ENCODE measurements at regions not wholly inside any gene's neighbourhood (a gene's known extent, or its start where the extent isn't known, plus 50 kb on each side); places are given as distances from the start of the nearest gene placed in this dataset.
"Not testable (repeated sequence)": the region's sequence is repeated elsewhere in the genome, so short reads cannot be mapped to it uniquely, and the experiment has no call there.

- no peaks in the 10 kb centered on the region for H3K9me3 ChIP-seq
- no peak overlapping the region for H3K27ac ChIP-seq
- DNase-seq (ENCODE audit: low spot score in 2 of 2): no peak
- no peak for TF ChIP-seq EP300 (IDR thresholded peaks at IDR 0.05)
- H3K27me3 ChIP-seq: no peaks in the 10 kb centered on the region
- no peak overlapping the region for H3K4me3 ChIP-seq
- H3K4me1 ChIP-seq: no peaks in the 10 kb centered on the region
- 94% methylated on average over 7 of the region's 7 CpGs for WGBS
- no peaks in the 10 kb centered on the region for H3K36me3 ChIP-seq
Observed at GRCh38 chr3:24687671-24688070, 193.0 kb upstream of the THRB start.

DNA sequence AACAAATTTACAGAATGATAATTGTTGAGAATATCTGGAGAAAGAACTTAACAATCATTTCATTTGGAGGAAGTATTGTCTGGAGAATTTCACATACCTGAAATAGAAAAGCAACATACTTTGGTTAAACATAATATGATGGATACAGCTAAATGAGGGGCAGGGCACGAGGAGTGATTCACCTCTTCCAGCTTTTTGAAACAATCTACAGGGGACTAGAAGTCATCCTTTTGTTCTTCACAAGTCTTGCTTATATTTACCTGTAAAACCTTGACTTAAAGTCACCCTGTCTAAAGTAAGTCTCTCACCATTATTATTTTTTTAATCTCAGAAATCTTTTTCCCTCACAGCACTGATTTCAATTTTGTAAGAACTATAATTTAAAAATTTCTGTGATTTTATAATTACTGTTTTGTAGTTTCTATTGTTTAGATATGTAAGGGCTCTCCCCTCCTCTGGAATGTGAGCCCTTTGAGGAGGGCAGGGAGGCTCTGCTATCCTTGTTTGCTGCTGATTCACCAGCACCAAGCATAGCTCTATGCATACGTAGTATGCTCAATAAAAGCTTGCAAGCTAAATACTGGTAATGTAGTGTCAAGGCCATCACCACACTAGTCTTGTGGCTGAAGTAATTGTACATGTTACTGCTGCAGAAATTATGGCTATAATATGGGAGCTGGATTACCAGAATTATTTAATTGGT is 193.9 kb upstream of the THRB start:
- no peaks in the 10 kb centered on the region for H3K9me3 ChIP-seq
- no peaks in the 10 kb centered on the region for H3K36me3 ChIP-seq
- DNase-seq (ENCODE audit: low spot score in 2 of 2): no peak
- H3K27ac ChIP-seq: no peak overlapping the region
- WGBS: 80% methylated on average over 2 of the region's 2 CpGs
- no peaks in the 10 kb centered on the region for H3K27me3 ChIP-seq
- TF ChIP-seq POLR2A (IDR thresholded peaks at IDR 0.05): no peak
- TF ChIP-seq CTCF (IDR thresholded peaks at IDR 0.05): no peak
- no peak for TF ChIP-seq POLR2AphosphoS5 (IDR thresholded peaks at IDR 0.05)
- no peak for TF ChIP-seq EP300 (IDR thresholded peaks at IDR 0.05)
- H3K4me3 ChIP-seq: no peak overlapping the region
- no peaks in the 10 kb centered on the region for H3K4me1 ChIP-seq

- H3K27ac ChIP-seq: no peak overlapping the region
- 91% methylated on average over 3 of the region's 3 CpGs for WGBS
- no peak for TF ChIP-seq EP300 (IDR thresholded peaks at IDR 0.05)
- no peak for TF ChIP-seq POLR2A (IDR thresholded peaks at IDR 0.05)
- no peak for TF ChIP-seq POLR2AphosphoS5 (IDR thresholded peaks at IDR 0.05)
- TF ChIP-seq CTCF (IDR thresholded peaks at IDR 0.05): no peak
Observed at GRCh38 chr3:24689353-24689752, 194.7 kb upstream of the THRB start.

DNA sequence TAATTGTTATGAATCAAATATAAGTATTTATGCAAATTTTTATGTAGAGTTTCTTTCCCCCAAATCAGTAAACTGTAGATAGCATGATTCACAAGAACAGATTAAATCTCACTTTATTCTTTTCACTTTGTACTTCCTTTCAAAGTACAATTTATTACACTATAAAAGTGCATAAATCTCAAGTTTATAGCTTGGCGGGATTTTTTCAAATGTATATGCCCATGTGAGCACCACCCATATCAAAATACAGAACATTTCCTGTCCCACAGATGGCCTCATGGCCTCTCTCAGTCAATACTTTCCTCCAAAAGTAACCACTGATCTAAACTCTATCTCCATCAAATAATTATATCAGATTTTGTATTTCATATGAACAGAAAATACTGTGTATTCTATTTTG is 196.1 kb upstream of the THRB start:
- Histone ChIP-seq H3K4me3 (no peak overlapping the region), H3K27me3 (no peaks in the 10 kb centered on the region), H3K9me3 (no peaks in the 10 kb centered on the region), H3K27ac (no peak overlapping the region), H3K36me3 (no peaks in the 10 kb centered on the region), H3K4me1 (no peaks in the 10 kb centered on the region)
- 92% methylated on average over 1 of the region's 1 CpG for WGBS
- TF ChIP-seq POLR2AphosphoS5 (IDR thresholded peaks at IDR 0.05): no peak
- no peak for TF ChIP-seq POLR2A (IDR thresholded peaks at IDR 0.05)
- no peak for TF ChIP-seq EP300 (IDR thresholded peaks at IDR 0.05)
- no peak for TF ChIP-seq CTCF (IDR thresholded peaks at IDR 0.05)
- DNase-seq (ENCODE audit: low spot score in 2 of 2): no peak

More at GRCh38 chr3:24689353-24689752, 194.7 kb upstream of the THRB start:
- no peaks in the 10 kb centered on the region for H3K27me3 ChIP-seq
- no peak overlapping the region for H3K4me3 ChIP-seq
- no peak for DNase-seq (ENCODE audit: low spot score in 2 of 2)
- H3K4me1 ChIP-seq: no peaks in the 10 kb centered on the region
- no peaks in the 10 kb centered on the region for H3K9me3 ChIP-seq
- H3K36me3 ChIP-seq: no peaks in the 10 kb centered on the region

- 100% methylated on average over 1 of the region's 1 CpG for WGBS
- H3K27me3 ChIP-seq; H3K4me3 ChIP-seq; H3K9me3 ChIP-seq; H3K36me3 ChIP-seq; H3K4me1 ChIP-seq; DNase-seq (ENCODE audit: low spot score in 2 of 2); H3K27ac ChIP-seq: not testable (repeated sequence)
Observed at GRCh38 chr3:24699078-24699477, 204.4 kb upstream of the THRB start.

GRCh38 chr3:24704496-24704895 is 209.8 kb upstream of the THRB start:
- Histone ChIP-seq H3K4me3 (no peak overlapping the region), H3K36me3 (no peaks in the 10 kb centered on the region), H3K9me3 (no peaks in the 10 kb centered on the region), H3K4me1 (no peaks in the 10 kb centered on the region), H3K27ac (no peak overlapping the region), H3K27me3 (no peaks in the 10 kb centered on the region)
- no peak for DNase-seq (ENCODE audit: low spot score in 2 of 2)
- WGBS: 9% methylated on average over 3 of the region's 3 CpGs
- no peak for TF ChIP-seq EP300 (IDR thresholded peaks at IDR 0.05)
- no peak for TF ChIP-seq POLR2AphosphoS5 (IDR thresholded peaks at IDR 0.05)
- TF ChIP-seq CTCF (IDR thresholded peaks at IDR 0.05): no peak
- no peak for TF ChIP-seq POLR2A (IDR thresholded peaks at IDR 0.05)

Data from suprapubic skin (tissue), 4 donors.